ENCODE measurements at regions not wholly inside any gene's neighbourhood (a gene's known extent, or its start where the extent isn't known, plus 50 kb on each side); places are given as distances from the start of the nearest gene placed in this dataset.

GRCh38 chr2:2580341-2580740 lies 249.3 kb upstream of the MYT1L start:
- ChIA-PET POLR2A (no interaction called here), CTCF (no interaction called here)
- Mint-ChIP-seq H3K4me3 (no peak overlapping the region), H3K4me1 (ENCODE audit: low read depth) (no peaks in the 10 kb centered on the region), H3K36me3 (ENCODE audit: low read depth) (no peaks in the 10 kb centered on the region), H3K27me3 (peaks cover 10% of the 10 kb centered on the region), H3K9me3 (no peaks in the 10 kb centered on the region), H3K27ac (no peak overlapping the region)
- ATAC-seq (ENCODE audit: poor library complexity) (no peak), DNase-seq (peak in 1 of 14 experiments; percentile 8)
- Histone ChIP-seq H3K27me3 (ENCODE audit: control insufficient read depth in 1 of 2, insufficient read depth in 2 of 2, low read length in 2 of 2) (no peaks in the 10 kb centered on the region), H3K4me3 (ENCODE audit: low read length) (no peak overlapping the region), H3K27ac (ENCODE audit: low read depth in 1 of 2, low read length in 2 of 2) (no peak overlapping the region), H3K4me1 (ENCODE audit: insufficient read depth, low read length) (no peaks in the 10 kb centered on the region), H3K36me3 (ENCODE audit: insufficient read depth, low read length) (no peaks in the 10 kb centered on the region), H3K9me3 (ENCODE audit: control insufficient read depth in 1 of 2, insufficient read depth in 1 of 2, low read length in 2 of 2) (no peaks in the 10 kb centered on the region)
- intact Hi-C loops (cut with DNase I, micrococcal nuclease), result no loop called here
- no peak for TF ChIP-seq CTCF (IDR thresholded peaks at IDR 0.05)

- Histone ChIP-seq H3K27me3 (ENCODE audit: control insufficient read depth in 1 of 2, insufficient read depth in 2 of 2, low read length in 2 of 2) (no peaks in the 10 kb centered on the region), H3K9me3 (ENCODE audit: control insufficient read depth in 1 of 2, insufficient read depth in 1 of 2, low read length in 2 of 2) (peaks cover 0 to 1% of the 10 kb centered on the region in 2 experiments), H3K4me1 (ENCODE audit: insufficient read depth, low read length) (no peaks in the 10 kb centered on the region), H3K36me3 (ENCODE audit: insufficient read depth, low read length) (no peaks in the 10 kb centered on the region), H3K27ac (ENCODE audit: low read depth in 1 of 2, low read length in 2 of 2) (no peak overlapping the region), H3K4me3 (ENCODE audit: low read length) (no peak overlapping the region)
- Mint-ChIP-seq H3K27ac (no peak overlapping the region), H3K9me3 (no peaks in the 10 kb centered on the region), H3K36me3 (ENCODE audit: low read depth) (no peaks in the 10 kb centered on the region), H3K27me3 (peaks cover 10% of the 10 kb centered on the region), H3K4me1 (ENCODE audit: low read depth) (no peaks in the 10 kb centered on the region), H3K4me3 (no peak overlapping the region)
- no peak for ATAC-seq (ENCODE audit: poor library complexity)
- peak in 1 of 14 experiments; percentile 14 for DNase-seq
- POLR2A ChIA-PET, result no interaction called here
- intact Hi-C loops (cut with DNase I, micrococcal nuclease), result no loop called here
- TF ChIP-seq CTCF (IDR thresholded peaks at IDR 0.05), result no peak
- CTCF ChIA-PET, result no interaction called here
Observed at GRCh38 chr2:2579814-2580213, 248.7 kb upstream of the MYT1L start.

GRCh38 chr2:2577407-2577831 lies 246.3 kb upstream of the MYT1L start:
- DNase-seq, result peak in 1 of 14 experiments; percentile 11
- Mint-ChIP-seq H3K27me3 (peaks cover 10% of the 10 kb centered on the region), H3K9me3 (no peaks in the 10 kb centered on the region), H3K4me1 (ENCODE audit: low read depth) (no peaks in the 10 kb centered on the region), H3K27ac (no peak overlapping the region), H3K4me3 (no peak overlapping the region), H3K36me3 (ENCODE audit: low read depth) (no peaks in the 10 kb centered on the region)
- H3K27me3 ChIP-seq (ENCODE audit: control insufficient read depth in 1 of 2, insufficient read depth in 2 of 2, low read length in 2 of 2), result no peaks in the 10 kb centered on the region
- H3K27ac ChIP-seq (ENCODE audit: low read depth in 1 of 2, low read length in 2 of 2), result no peak overlapping the region
- no peak overlapping the region for H3K4me3 ChIP-seq (ENCODE audit: low read length)
- no peak for ATAC-seq (ENCODE audit: poor library complexity)
- H3K4me1 ChIP-seq (ENCODE audit: insufficient read depth, low read length), result no peaks in the 10 kb centered on the region
- CTCF ChIA-PET, result no interaction called here
- POLR2A ChIA-PET, result no interaction called here
- no peaks in the 10 kb centered on the region for H3K36me3 ChIP-seq (ENCODE audit: insufficient read depth, low read length)
- H3K9me3 ChIP-seq (ENCODE audit: control insufficient read depth in 1 of 2, insufficient read depth in 1 of 2, low read length in 2 of 2), result peaks cover 0 to 25% of the 10 kb centered on the region in 2 experiments
- no peak for TF ChIP-seq CTCF (IDR thresholded peaks at IDR 0.05)
- intact Hi-C loops (cut with DNase I, micrococcal nuclease), result no loop called here

Data from CD4-positive, alpha-beta T cell (primary cell).